Common myeloid progenitor, CD34-positive (primary cell): ENCODE measurements at regions not wholly inside any gene's neighbourhood (a gene's known extent, or its start where the extent isn't known, plus 50 kb on each side); places are given as distances from the start of the nearest gene placed in this dataset.

Source experiments
- CTCF ChIA-PET: fragments of 350-600 bp; sonication (Branson Sonifier 250); formaldehyde crosslinking; loops from one replicate; lab custom pipeline; 2021; ENCODE audit warnings: antibody characterized with exemption; lab: Charles Lee
- POLR2A ChIA-PET: fragments of 350-600 bp; sonication (Branson Sonifier 250); formaldehyde crosslinking; loops from one replicate; lab custom pipeline; 2021; ENCODE audit warnings: antibody characterized with exemption; lab: Charles Lee
- DNase-seq, 3 donors: peaks; one replicate each; pipeline versions ENCODE4 v3.0.0 to v3.0.0-alpha.2; 2013
- H3K27ac ChIP-seq, 2 experiments: 1 replicate in 1 of 2; 2 replicates in 1 of 2; pipeline ENCODE4 v1.7.0; 2013; ENCODE audit warnings: inconsistent platforms in 2 of 2, low read length in 2 of 2, mild to moderate bottlenecking in 2 of 2, low read depth in 1 of 2, moderate library complexity in 1 of 2; ENCODE audit not compliant: severe bottlenecking in 2 of 2, insufficient read depth in 1 of 2, poor library complexity in 1 of 2
- H3K27me3 ChIP-seq, 5 experiments: replicated peaks in 2 of 5; 1 replicate in 3 of 5; 2 replicates in 2 of 5; pipeline versions ENCODE4 v1.6.1 to v1.7.0; 2013; ENCODE audit warnings: low read length in 4 of 5, mild to moderate bottlenecking in 2 of 5, moderate library complexity in 2 of 5, inconsistent platforms in 1 of 5; ENCODE audit not compliant: insufficient read depth in 5 of 5, control insufficient read depth in 4 of 5
- H3K36me3 ChIP-seq, 4 experiments: 1 replicate in 2 of 4; 2 replicates in 2 of 4; pipeline versions ENCODE4 v1.6.1 to v1.7.0; 2013; ENCODE audit warnings: low read length in 3 of 4, control low read depth in 1 of 4, mild to moderate bottlenecking in 1 of 4; ENCODE audit not compliant: control insufficient read depth in 4 of 4, insufficient read depth in 4 of 4
- H3K4me1 ChIP-seq, 4 experiments: 1 replicate in 3 of 4; 2 replicates in 1 of 4; pipeline versions ENCODE4 v1.6.1 to v1.7.1; 2013; ENCODE audit warnings: low read length in 3 of 4, mild to moderate bottlenecking in 3 of 4, control low read depth in 1 of 4, inconsistent platforms in 1 of 4, moderate library complexity in 1 of 4; ENCODE audit not compliant: control insufficient read depth in 4 of 4, insufficient read depth in 4 of 4; ENCODE audit errors: control extremely low read depth in 1 of 4
- H3K4me3 ChIP-seq, 7 experiments: 1 replicate in 4 of 7; 2 replicates in 3 of 7; pipeline versions ENCODE4 v1.5.1 to v1.7.0; 2013; ENCODE audit warnings: mild to moderate bottlenecking in 7 of 7, low read length in 6 of 7, moderate library complexity in 6 of 7, inconsistent platforms in 2 of 7, low read depth in 2 of 7, control low read depth in 1 of 7; ENCODE audit not compliant: insufficient read depth in 4 of 7, control insufficient read depth in 1 of 7; ENCODE audit errors: extremely low read depth in 1 of 7
- H3K9me3 ChIP-seq, 5 experiments: 1 replicate in 4 of 5; 2 replicates in 1 of 5; pipeline versions ENCODE4 v1.6.1 to v1.7.1; 2013; ENCODE audit warnings: low read length in 4 of 5, mild to moderate bottlenecking in 2 of 5, inconsistent platforms in 1 of 5, low read depth in 1 of 5, moderate library complexity in 1 of 5; ENCODE audit not compliant: control insufficient read depth in 4 of 5, insufficient read depth in 2 of 5; ENCODE audit errors: control extremely low read depth in 1 of 5
- WGBS: methylation state at CpG from one replicate; pipeline ENCODE4 v1.1.5; 2013; ENCODE audit not compliant: insufficient coverage; 5-methylcytosine and 5-hydroxymethylcytosine counted together

- no peak for DNase-seq
- ChIA-PET POLR2A (no interaction called here), CTCF (no interaction called here)
- WGBS = 96% methylated on average over 3 of the region's 4 CpGs
- Histone ChIP-seq H3K4me3 (no peak overlapping the region), H3K27me3 (peaks cover 0 to 3% (median 0%) of the 10 kb centered on the region in 5 experiments), H3K9me3 (no peaks in the 10 kb centered on the region), H3K4me1 (no peaks in the 10 kb centered on the region), H3K36me3 (no peaks in the 10 kb centered on the region), H3K27ac (no peak overlapping the region)
Measured at GRCh38 chr21:35663856-35664606, 396.3 kb downstream of the SETD4 start.

GRCh38 chr21:35658242-35658641 lies 402.1 kb downstream of the SETD4 start:
- POLR2A ChIA-PET = interaction anchor here (0.6 kb wide), 1 partner anchor 43 kb away, joined by 4 read pairs; no protein-coding TSS in a partner anchor
- Histone ChIP-seq H3K27ac (no peak overlapping the region), H3K4me1 (peaks cover 4 to 20% (median 11%) of the 10 kb centered on the region in 4 experiments), H3K9me3 (no peaks in the 10 kb centered on the region), H3K27me3 (no peaks in the 10 kb centered on the region), H3K4me3 (peak overlapping the region in 1 of 7 experiments; percentile 50), H3K36me3 (no peaks in the 10 kb centered on the region)
- CTCF ChIA-PET = interaction anchor here (0.9 kb wide), 1 partner anchor 19 kb away, joined by 3 read pairs; no protein-coding TSS in a partner anchor
- DNase-seq = peak; percentile 50 to 92 (median 90)
- 0% methylated on average over 3 of the region's 3 CpGs for WGBS

- CTCF ChIA-PET = interaction anchor here (0.9 kb wide), 1 partner anchor 85 kb away, joined by 3 read pairs; no protein-coding TSS in a partner anchor
- Histone ChIP-seq H3K27ac (no peak overlapping the region), H3K4me1 (peaks cover 2 to 10% (median 7%) of the 10 kb centered on the region in 4 experiments), H3K27me3 (no peaks in the 10 kb centered on the region), H3K36me3 (no peaks in the 10 kb centered on the region), H3K9me3 (no peaks in the 10 kb centered on the region), H3K4me3 (no peak overlapping the region)
- POLR2A ChIA-PET = no interaction called here
- WGBS = no CpG with 5 or more reads among the region's 2 CpGs
- DNase-seq = no peak
Measured at GRCh38 chr21:35652872-35653271, 407.5 kb downstream of the SETD4 start.

DNA sequence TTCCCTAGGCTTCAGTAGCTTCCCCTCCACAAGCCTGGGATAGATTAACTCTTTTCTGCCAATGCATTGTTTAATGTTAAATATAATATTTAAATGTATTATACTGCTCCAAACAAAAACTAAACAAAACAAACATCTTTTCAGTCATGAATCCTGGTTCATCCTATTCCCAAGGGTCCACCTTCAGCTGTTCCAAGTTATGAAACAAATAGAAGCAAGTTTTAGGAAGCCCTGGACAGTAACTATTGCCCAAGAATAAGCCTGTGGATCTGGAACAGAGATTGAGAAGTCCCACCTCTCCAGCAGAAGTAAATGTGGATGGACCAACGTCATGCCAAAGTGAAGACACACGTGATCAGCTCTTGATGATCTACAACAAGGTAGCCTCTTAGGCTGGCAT lies 408.1 kb downstream of the SETD4 start:
- POLR2A ChIA-PET = no interaction called here
- H3K4me3 ChIP-seq = no peak overlapping the region
- 100% methylated on average over 1 of the region's 2 CpGs for WGBS

DNA sequence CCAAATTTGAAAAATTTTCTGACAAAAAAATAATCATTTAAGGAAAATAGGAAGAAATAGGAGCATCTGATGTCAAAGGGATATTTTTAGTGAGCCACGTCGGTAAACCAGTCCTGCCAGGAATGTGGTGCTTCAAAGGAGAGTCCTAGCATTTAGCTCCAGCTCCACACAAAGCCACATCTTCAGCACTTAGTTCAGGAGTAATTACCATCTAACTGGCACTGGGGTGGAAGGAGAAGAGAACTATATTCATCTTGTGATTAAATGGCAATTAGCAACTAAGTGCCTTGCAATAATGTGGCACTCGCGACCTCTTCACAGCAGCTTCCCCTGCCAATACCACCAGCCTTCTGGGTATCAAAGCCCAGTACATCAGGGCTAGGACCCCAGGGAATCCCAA lies 409.1 kb downstream of the SETD4 start:
- H3K36me3 ChIP-seq = no peaks in the 10 kb centered on the region
- 96% methylated on average over 2 of the region's 4 CpGs for WGBS
- CTCF ChIA-PET = no interaction called here
- no peaks in the 10 kb centered on the region for H3K4me1 ChIP-seq
- no peak overlapping the region for H3K4me3 ChIP-seq
- no peaks in the 10 kb centered on the region for H3K27me3 ChIP-seq
- H3K9me3 ChIP-seq = no peaks in the 10 kb centered on the region
- H3K27ac ChIP-seq = no peak overlapping the region
- POLR2A ChIA-PET = no interaction called here
- DNase-seq = no peak

More for the DNA sequence above, 408.1 kb downstream of the SETD4 start:
- Histone ChIP-seq H3K9me3 (no peaks in the 10 kb centered on the region), H3K27ac (no peak overlapping the region), H3K4me1 (peaks cover 0 to 4% (median 2%) of the 10 kb centered on the region in 4 experiments), H3K27me3 (no peaks in the 10 kb centered on the region), H3K36me3 (no peaks in the 10 kb centered on the region)
- CTCF ChIA-PET = interaction anchor here (0.9 kb wide), 1 partner anchor 86 kb away, joined by 3 read pairs; no protein-coding TSS in a partner anchor
- DNase-seq = no peak

GRCh38 chr21:35649186-35649585 lies 411.1 kb downstream of the SETD4 start:
- no peak overlapping the region for H3K27ac ChIP-seq
- no peak overlapping the region for H3K4me3 ChIP-seq
- DNase-seq = no peak
- WGBS = 91% methylated on average over 3 of the region's 4 CpGs
- POLR2A ChIA-PET = no interaction called here
- no peaks in the 10 kb centered on the region for H3K4me1 ChIP-seq
- H3K9me3 ChIP-seq = no peaks in the 10 kb centered on the region
- CTCF ChIA-PET = interaction anchor here (1.2 to 1.5 kb wide), 2 partner anchors 10 to 12 kb away, joined by 3 to 4 read pairs; no protein-coding TSS in a partner anchor
- no peaks in the 10 kb centered on the region for H3K36me3 ChIP-seq
- no peaks in the 10 kb centered on the region for H3K27me3 ChIP-seq

DNA sequence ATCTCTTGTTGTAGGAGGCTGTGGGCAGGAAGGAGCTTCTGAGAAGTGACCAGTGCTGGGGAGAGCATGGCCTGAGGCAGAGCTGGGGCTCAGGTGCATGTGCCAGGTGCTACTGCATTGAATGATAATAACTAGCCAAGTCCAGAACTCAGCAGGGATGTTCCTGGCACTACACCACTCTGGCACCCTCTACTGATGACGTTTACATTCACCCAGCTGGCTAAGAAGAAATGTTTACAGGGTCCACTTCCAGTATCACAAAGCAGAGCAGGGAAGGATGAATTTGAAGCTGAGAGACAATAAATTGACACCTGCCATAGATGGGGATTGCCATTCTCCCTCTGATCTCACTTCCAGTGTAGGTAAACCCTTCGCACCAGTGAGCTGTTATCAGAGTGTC lies 411.8 kb downstream of the SETD4 start:
- POLR2A ChIA-PET = no interaction called here
- Histone ChIP-seq H3K4me3 (no peak overlapping the region), H3K36me3 (no peaks in the 10 kb centered on the region), H3K27me3 (no peaks in the 10 kb centered on the region), H3K4me1 (no peaks in the 10 kb centered on the region), H3K9me3 (no peaks in the 10 kb centered on the region), H3K27ac (no peak overlapping the region)
- DNase-seq = no peak
- CTCF ChIA-PET = interaction anchor here (0.6 to 1.5 kb wide), 3 partner anchors 10 to 113 kb away, joined by 3 to 4 read pairs (median 3); no protein-coding TSS in a partner anchor
- WGBS = 50% methylated on average over 2 of the region's 2 CpGs
